Right atrium auricular region (tissue), 2 donors: ENCODE measurements at regions not wholly inside any gene's neighbourhood (a gene's known extent, or its start where the extent isn't known, plus 50 kb on each side); places are given as distances from the start of the nearest gene placed in this dataset.

Source experiments
- DNase-seq: peaks from one replicate; pipeline ENCODE4 v3.0.0-alpha.2; 2019; ENCODE audit warnings: low spot score
- H3K27ac ChIP-seq, 2 donors: fragments of 200-600 bp; sonication (generic); 1 replicate in 1 of 2; 2 replicates in 1 of 2; pipeline ENCODE4 v1.5.1; 2016 to 2019
- H3K27me3 ChIP-seq, 2 donors: fragments of 200-600 bp; sonication (generic); one replicate each; pipeline versions ENCODE4 v1.5.1 to v1.6.0; 2017 to 2019
- H3K36me3 ChIP-seq: fragments of 200-600 bp; sonication (generic); one replicate; pipeline ENCODE4 v1.5.1; 2016
- H3K4me1 ChIP-seq, 2 donors: fragments of 200-600 bp; sonication (generic); one replicate each; pipeline versions ENCODE4 v1.5.1 to v1.6.0; 2017 to 2019
- H3K4me3 ChIP-seq, 2 donors: fragments of 200-600 bp; sonication (generic); 1 replicate in 1 of 2; 2 replicates in 1 of 2; pipeline ENCODE4 v1.5.1; 2017 to 2019; ENCODE audit warnings: mild to moderate bottlenecking in 1 of 2, moderate library complexity in 1 of 2
- H3K9me3 ChIP-seq, 2 donors: fragments of 200-600 bp; sonication (generic); one replicate each; pipeline ENCODE4 v1.5.1; 2019
- CTCF ChIP-seq, 2 donors: fragments of 200-600 bp; sonication (generic); IDR thresholded peaks; one replicate each; pipeline ENCODE4 v1.5.1; 2019; ENCODE audit warnings: antibody characterized with exemption in 2 of 2

GRCh38 chr1:234769284-234769985 is 159.5 kb upstream of the IRF2BP2 start:
- Histone ChIP-seq H3K4me1 (peaks cover 0 to 9% of the 10 kb centered on the region in 2 donors), H3K36me3 (no peaks in the 10 kb centered on the region), H3K4me3 (no peak overlapping the region), H3K27me3 (no peaks in the 10 kb centered on the region), H3K9me3 (no peaks in the 10 kb centered on the region), H3K27ac (no peak overlapping the region)
- no peak for TF ChIP-seq CTCF (IDR thresholded peaks at IDR 0.05)
- DNase-seq, result peak; percentile 18

- DNase-seq, result peak; percentile 43
- H3K4me1 ChIP-seq, result peaks cover 0 to 9% of the 10 kb centered on the region in 2 donors
- H3K9me3 ChIP-seq, result no peaks in the 10 kb centered on the region
- no peak for TF ChIP-seq CTCF (IDR thresholded peaks at IDR 0.05)
- no peak overlapping the region for H3K4me3 ChIP-seq
- no peaks in the 10 kb centered on the region for H3K27me3 ChIP-seq
- no peak overlapping the region for H3K27ac ChIP-seq
- H3K36me3 ChIP-seq, result no peaks in the 10 kb centered on the region
Observed at GRCh38 chr1:234768569-234769283, 158.7 kb upstream of the IRF2BP2 start.

- peak; percentile 50 for DNase-seq
- no peak for TF ChIP-seq CTCF (IDR thresholded peaks at IDR 0.05)
- Histone ChIP-seq H3K27me3 (no peaks in the 10 kb centered on the region), H3K36me3 (no peaks in the 10 kb centered on the region), H3K27ac (no peak overlapping the region), H3K4me3 (no peak overlapping the region), H3K9me3 (no peaks in the 10 kb centered on the region), H3K4me1 (peaks cover 0 to 9% of the 10 kb centered on the region in 2 donors)
Observed at GRCh38 chr1:234768171-234768568, 158.2 kb upstream of the IRF2BP2 start.

GRCh38 chr1:234765672-234766071 is 155.7 kb upstream of the IRF2BP2 start:
- no peak overlapping the region for H3K27ac ChIP-seq
- no peaks in the 10 kb centered on the region for H3K27me3 ChIP-seq
- H3K36me3 ChIP-seq, result no peaks in the 10 kb centered on the region
- no peak for DNase-seq
- no peak for TF ChIP-seq CTCF (IDR thresholded peaks at IDR 0.05)
- no peaks in the 10 kb centered on the region for H3K9me3 ChIP-seq
- H3K4me3 ChIP-seq, result no peak overlapping the region
- no peaks in the 10 kb centered on the region for H3K4me1 ChIP-seq

GRCh38 chr1:234765181-234765580 is 155.2 kb upstream of the IRF2BP2 start:
- Histone ChIP-seq H3K4me1 (no peaks in the 10 kb centered on the region), H3K9me3 (no peaks in the 10 kb centered on the region), H3K4me3 (no peak overlapping the region), H3K27me3 (no peaks in the 10 kb centered on the region), H3K36me3 (no peaks in the 10 kb centered on the region), H3K27ac (no peak overlapping the region)
- no peak for TF ChIP-seq CTCF (IDR thresholded peaks at IDR 0.05)
- no peak for DNase-seq
